ENCODE measurements at regions not wholly inside any gene's neighbourhood (a gene's known extent, or its start where the extent isn't known, plus 50 kb on each side); places are given as distances from the start of the nearest gene placed in this dataset.

- Histone ChIP-seq H3K9me3 (no peaks in the 10 kb centered on the region), H3K27me3 (no peaks in the 10 kb centered on the region), H3K4me3 (no peak overlapping the region), H3K27ac (no peak overlapping the region), H3K36me3 (no peaks in the 10 kb centered on the region), H3K4me1 (no peaks in the 10 kb centered on the region)
- DNase-seq (ENCODE audit: extremely low spot score in 2 of 2) = no peak
- intact Hi-C loops (cut with DNase I) = no loop called here
- TF ChIP-seq POLR2A (IDR thresholded peaks at IDR 0.05) = no peak
- TF ChIP-seq POLR2AphosphoS5 (IDR thresholded peaks at IDR 0.05; ENCODE audit: insufficient read depth in 1 of 2, low read depth in 1 of 2) = no peak
- no peak for TF ChIP-seq CTCF (IDR thresholded peaks at IDR 0.05)
Measured at GRCh38 chr20:55576981-55577380, 428.3 kb downstream of the CBLN4 start.

- Histone ChIP-seq H3K36me3 (no peaks in the 10 kb centered on the region), H3K9me3 (no peaks in the 10 kb centered on the region), H3K27me3 (no peaks in the 10 kb centered on the region), H3K4me1 (no peaks in the 10 kb centered on the region), H3K27ac (no peak overlapping the region), H3K4me3 (no peak overlapping the region)
- intact Hi-C loops (cut with DNase I) = no loop called here
- no peak for DNase-seq (ENCODE audit: extremely low spot score in 2 of 2)
- TF ChIP-seq POLR2A (IDR thresholded peaks at IDR 0.05) (no peak), POLR2AphosphoS5 (IDR thresholded peaks at IDR 0.05; ENCODE audit: insufficient read depth in 1 of 2, low read depth in 1 of 2) (no peak), CTCF (IDR thresholded peaks at IDR 0.05) (no peak)
Measured at GRCh38 chr20:55569084-55569483, 436.2 kb downstream of the CBLN4 start.

GRCh38 chr20:55567826-55568225 is 437.5 kb downstream of the CBLN4 start:
- H3K36me3 ChIP-seq = no peaks in the 10 kb centered on the region
- no peak overlapping the region for H3K4me3 ChIP-seq
- H3K4me1 ChIP-seq = no peaks in the 10 kb centered on the region
- no peaks in the 10 kb centered on the region for H3K9me3 ChIP-seq
- no peak overlapping the region for H3K27ac ChIP-seq
- H3K27me3 ChIP-seq = no peaks in the 10 kb centered on the region
- TF ChIP-seq POLR2AphosphoS5 (IDR thresholded peaks at IDR 0.05; ENCODE audit: insufficient read depth in 1 of 2, low read depth in 1 of 2) (no peak), POLR2A (IDR thresholded peaks at IDR 0.05) (no peak), CTCF (IDR thresholded peaks at IDR 0.05) (no peak)
- intact Hi-C loops (cut with DNase I) = no loop called here
- no peak for DNase-seq (ENCODE audit: extremely low spot score in 2 of 2)

GRCh38 chr20:55565096-55565773 is 440.1 kb downstream of the CBLN4 start:
- no peaks in the 10 kb centered on the region for H3K27me3 ChIP-seq
- H3K36me3 ChIP-seq = no peaks in the 10 kb centered on the region
- H3K4me3 ChIP-seq = no peak overlapping the region
- intact Hi-C loops (cut with DNase I) = no loop called here
- H3K9me3 ChIP-seq = no peaks in the 10 kb centered on the region
- no peak overlapping the region for H3K27ac ChIP-seq
- DNase-seq (ENCODE audit: extremely low spot score in 2 of 2) = no peak
- no peaks in the 10 kb centered on the region for H3K4me1 ChIP-seq
- TF ChIP-seq POLR2A (IDR thresholded peaks at IDR 0.05) = no peak
- no peak for TF ChIP-seq CTCF (IDR thresholded peaks at IDR 0.05)
- no peak for TF ChIP-seq POLR2AphosphoS5 (IDR thresholded peaks at IDR 0.05; ENCODE audit: insufficient read depth in 1 of 2, low read depth in 1 of 2)

- intact Hi-C loops (cut with DNase I) = no loop called here
Measured at GRCh38 chr20:55561259-55561658, 444.1 kb downstream of the CBLN4 start.

More at GRCh38 chr20:55561259-55561658, 444.1 kb downstream of the CBLN4 start:
- Histone ChIP-seq H3K4me1 (no peaks in the 10 kb centered on the region), H3K9me3 (no peaks in the 10 kb centered on the region), H3K27me3 (no peaks in the 10 kb centered on the region), H3K4me3 (no peak overlapping the region), H3K27ac (no peak overlapping the region), H3K36me3 (no peaks in the 10 kb centered on the region)
- DNase-seq (ENCODE audit: extremely low spot score in 2 of 2) = no peak
- TF ChIP-seq CTCF (IDR thresholded peaks at IDR 0.05) = no peak
- TF ChIP-seq POLR2A (IDR thresholded peaks at IDR 0.05) = no peak
- TF ChIP-seq POLR2AphosphoS5 (IDR thresholded peaks at IDR 0.05; ENCODE audit: insufficient read depth in 1 of 2, low read depth in 1 of 2) = no peak

All from vagina (tissue), 2 donors.